NT2/D1 (cell line): ENCODE measurements at regions not wholly inside any gene's neighbourhood (a gene's known extent, or its start where the extent isn't known, plus 50 kb on each side); places are given as distances from the start of the nearest gene placed in this dataset.

Experiments used
- DNase-seq: peaks from one replicate; pipeline ENCODE4 v3.0.0-alpha.2; 2011; ENCODE audit warnings: low read depth, low spot score
- H3K27me3 ChIP-seq: 2 replicates; pipeline ENCODE4 v1.6.0; 2011; ENCODE audit warnings: mild to moderate bottlenecking; ENCODE audit not compliant: insufficient read length, insufficient read depth
- H3K36me3 ChIP-seq: 2 replicates; pipeline ENCODE4 v1.6.1; 2011; ENCODE audit warnings: mild to moderate bottlenecking, low read length, mixed read lengths; ENCODE audit not compliant: insufficient read depth, insufficient read length
- H3K4me1 ChIP-seq: 2 replicates; pipeline ENCODE4 v1.5.1; 2011; ENCODE audit not compliant: insufficient read depth, insufficient read length
- H3K4me3 ChIP-seq: 2 replicates; pipeline ENCODE4 v1.5.1; 2011; ENCODE audit warnings: low read depth; ENCODE audit not compliant: insufficient read length
- H3K9ac ChIP-seq: 2 replicates; pipeline ENCODE4 v1.6.0; 2011; ENCODE audit warnings: low read depth; ENCODE audit not compliant: insufficient read length
- H3K9me3 ChIP-seq: 2 replicates; pipeline ENCODE4 v1.5.1; 2011; ENCODE audit warnings: mild to moderate bottlenecking, low read length; ENCODE audit not compliant: insufficient read depth
- SUZ12 ChIP-seq: IDR thresholded peaks from 2 replicates; pipeline ENCODE4 v1.6.1; 2011; ENCODE audit not compliant: insufficient read length, insufficient read depth; ENCODE audit errors: extremely low read depth
- YY1 ChIP-seq: IDR thresholded peaks from 2 replicates; pipeline ENCODE4 v1.6.1; 2011; ENCODE audit not compliant: insufficient read length, insufficient read depth
- ZNF274 ChIP-seq: IDR thresholded peaks from 2 replicates; pipeline ENCODE4 v1.6.1; 2011; ENCODE audit warnings: mild to moderate bottlenecking, low read depth, low read length

- no peaks in the 10 kb centered on the region for H3K36me3 ChIP-seq
- peaks cover 4% of the 10 kb centered on the region for H3K4me1 ChIP-seq
- H3K4me3 ChIP-seq, result no peak overlapping the region
- no peaks in the 10 kb centered on the region for H3K27me3 ChIP-seq
- H3K9ac ChIP-seq, result no peak overlapping the region
- H3K9me3 ChIP-seq, result no peaks in the 10 kb centered on the region
- no peak for DNase-seq
- TF ChIP-seq YY1, result no peak
- TF ChIP-seq SUZ12, result no peak
- TF ChIP-seq ZNF274, result no peak
These were observed 262.4 kb downstream of the NDUFA10 start for GRCh38 chr2:239762655-239763269.

GRCh38 chr2:239762106-239762505, 263.0 kb downstream of the NDUFA10 start:
- Histone ChIP-seq H3K9ac (no peak overlapping the region), H3K4me1 (peaks cover 11% of the 10 kb centered on the region), H3K4me3 (no peak overlapping the region), H3K36me3 (no peaks in the 10 kb centered on the region), H3K9me3 (no peaks in the 10 kb centered on the region), H3K27me3 (no peaks in the 10 kb centered on the region)
- no peak for TF ChIP-seq SUZ12
- DNase-seq, result no peak

GRCh38 chr2:239760596-239760995, 264.5 kb downstream of the NDUFA10 start:
- peaks cover 11% of the 10 kb centered on the region for H3K4me1 ChIP-seq
- TF ChIP-seq YY1, result no peak
- no peak for TF ChIP-seq SUZ12
- no peak for TF ChIP-seq ZNF274
- no peak overlapping the region for H3K9ac ChIP-seq
- no peaks in the 10 kb centered on the region for H3K27me3 ChIP-seq
- no peaks in the 10 kb centered on the region for H3K36me3 ChIP-seq
- no peak overlapping the region for H3K4me3 ChIP-seq
- H3K9me3 ChIP-seq, result no peaks in the 10 kb centered on the region
- DNase-seq, result no peak

- DNase-seq, result no peak
- Histone ChIP-seq H3K27me3 (no peaks in the 10 kb centered on the region), H3K9me3 (no peaks in the 10 kb centered on the region), H3K4me1 (peaks cover 10% of the 10 kb centered on the region), H3K36me3 (no peaks in the 10 kb centered on the region), H3K4me3 (no peak overlapping the region), H3K9ac (no peak overlapping the region)
- TF ChIP-seq SUZ12, result no peak
- no peak for TF ChIP-seq ZNF274
- no peak for TF ChIP-seq YY1
These were observed 266.8 kb downstream of the NDUFA10 start for GRCh38 chr2:239758279-239758877.

GRCh38 chr2:239756790-239757760, 268.1 kb downstream of the NDUFA10 start:
- H3K9ac ChIP-seq, result no peak overlapping the region
- H3K9me3 ChIP-seq, result no peaks in the 10 kb centered on the region
- DNase-seq, result no peak
- TF ChIP-seq ZNF274 (no peak), YY1 (no peak), SUZ12 (no peak)
- H3K4me1 ChIP-seq, result peaks cover 10% of the 10 kb centered on the region
- no peaks in the 10 kb centered on the region for H3K36me3 ChIP-seq
- no peak overlapping the region for H3K4me3 ChIP-seq
- no peaks in the 10 kb centered on the region for H3K27me3 ChIP-seq

- no peak overlapping the region for H3K9ac ChIP-seq
- no peaks in the 10 kb centered on the region for H3K27me3 ChIP-seq
- H3K36me3 ChIP-seq, result no peaks in the 10 kb centered on the region
- TF ChIP-seq SUZ12 (no peak), ZNF274 (no peak)
- DNase-seq, result no peak
- no peak overlapping the region for H3K4me3 ChIP-seq
- peaks cover 16% of the 10 kb centered on the region for H3K4me1 ChIP-seq
- H3K9me3 ChIP-seq, result no peaks in the 10 kb centered on the region
These were observed 268.9 kb downstream of the NDUFA10 start for GRCh38 chr2:239756031-239756789.
